ENCODE measurements at regions not wholly inside any gene's neighbourhood (a gene's known extent, or its start where the extent isn't known, plus 50 kb on each side); places are given as distances from the start of the nearest gene placed in this dataset.

DNA sequence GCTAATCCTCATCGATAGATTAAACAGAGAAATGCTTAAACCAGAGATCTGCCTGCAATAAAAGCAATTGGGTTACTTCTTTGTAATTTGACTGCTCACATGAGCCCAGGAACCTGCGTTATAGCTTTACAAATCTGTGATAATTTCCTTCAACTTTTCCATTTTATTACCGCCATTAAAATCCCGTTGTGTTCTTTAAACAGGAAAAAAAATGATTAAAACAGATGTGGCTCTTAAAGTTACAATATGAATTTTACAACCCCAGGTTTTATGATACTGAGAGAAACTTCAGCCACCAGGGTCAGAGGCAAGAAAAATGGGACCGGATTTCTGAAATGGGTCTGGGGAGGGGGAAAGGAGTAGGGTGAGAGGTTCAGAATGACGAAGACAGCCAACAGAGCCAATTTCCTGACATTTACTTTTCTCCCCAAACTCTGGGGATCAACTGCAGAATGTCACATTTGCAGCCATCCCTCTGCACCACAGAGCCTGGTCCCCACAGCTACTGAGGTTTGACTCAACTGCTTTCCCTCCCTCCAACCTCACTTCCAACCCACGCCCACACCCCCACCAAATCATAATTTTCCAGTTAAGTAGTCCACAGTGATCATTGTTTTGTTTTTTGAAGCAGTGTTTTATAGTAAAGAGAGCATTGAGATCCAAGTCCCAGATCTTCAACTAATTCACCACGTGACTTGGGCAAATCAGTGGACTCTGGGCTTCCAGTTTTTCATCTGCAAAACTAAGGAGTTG is 77.6 kb upstream of the EYA2 start:
- ATAC-seq, result no peak
- no peaks in the 10 kb centered on the region for H3K9me3 Mint-ChIP-seq
- peaks cover 15% of the 10 kb centered on the region for H3K4me1 Mint-ChIP-seq
- TF ChIP-seq, protein P1, sequence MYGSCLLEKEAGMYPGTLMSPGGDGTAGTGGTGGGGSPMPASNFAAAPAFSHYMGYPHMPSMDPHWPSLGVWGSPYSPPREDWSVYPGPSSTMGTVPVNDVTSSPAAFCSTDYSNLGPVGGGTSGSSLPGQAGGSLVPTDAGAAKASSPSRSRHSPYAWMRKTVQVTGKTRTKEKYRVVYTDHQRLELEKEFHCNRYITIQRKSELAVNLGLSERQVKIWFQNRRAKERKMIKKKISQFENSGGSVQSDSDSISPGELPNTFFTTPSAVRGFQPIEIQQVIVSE (CRISPR knock-in tag; IDR thresholded peaks at IDR 0.05; ENCODE audit: borderline replicate concordance), result no peak
- TF ChIP-seq TP53 (CRISPR knock-in tag; IDR thresholded peaks at IDR 0.05) (no peak), IRF2 (CRISPR knock-in tag; IDR thresholded peaks at IDR 0.05; ENCODE audit: borderline replicate concordance, low read depth) (no peak), ZNF232 (CRISPR knock-in tag; IDR thresholded peaks at IDR 0.05) (no peak), PRRX2 (CRISPR knock-in tag; IDR thresholded peaks at IDR 0.05) (no peak), JAZF1 (CRISPR knock-in tag; IDR thresholded peaks at IDR 0.05) (no peak), FOXJ3 (CRISPR knock-in tag; IDR thresholded peaks at IDR 0.05; ENCODE audit: borderline replicate concordance) (no peak), ELF4 (CRISPR knock-in tag; IDR thresholded peaks at IDR 0.05; ENCODE audit: low read depth) (no peak), ZNF138 (CRISPR knock-in tag; conservative IDR thresholded peaks at IDR 0.05) (no peak), ZNF219 (CRISPR knock-in tag; IDR thresholded peaks at IDR 0.05; ENCODE audit: borderline replicate concordance) (no peak), FOXK1 (CRISPR knock-in tag; IDR thresholded peaks at IDR 0.05) (no peak)
- TF ChIP-seq, protein P2, sequence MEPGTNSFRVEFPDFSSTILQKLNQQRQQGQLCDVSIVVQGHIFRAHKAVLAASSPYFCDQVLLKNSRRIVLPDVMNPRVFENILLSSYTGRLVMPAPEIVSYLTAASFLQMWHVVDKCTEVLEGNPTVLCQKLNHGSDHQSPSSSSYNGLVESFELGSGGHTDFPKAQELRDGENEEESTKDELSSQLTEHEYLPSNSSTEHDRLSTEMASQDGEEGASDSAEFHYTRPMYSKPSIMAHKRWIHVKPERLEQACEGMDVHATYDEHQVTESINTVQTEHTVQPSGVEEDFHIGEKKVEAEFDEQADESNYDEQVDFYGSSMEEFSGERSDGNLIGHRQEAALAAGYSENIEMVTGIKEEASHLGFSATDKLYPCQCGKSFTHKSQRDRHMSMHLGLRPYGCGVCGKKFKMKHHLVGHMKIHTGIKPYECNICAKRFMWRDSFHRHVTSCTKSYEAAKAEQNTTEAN (CRISPR knock-in tag; IDR thresholded peaks at IDR 0.05), result no peak
- TF ChIP-seq, protein P3, sequence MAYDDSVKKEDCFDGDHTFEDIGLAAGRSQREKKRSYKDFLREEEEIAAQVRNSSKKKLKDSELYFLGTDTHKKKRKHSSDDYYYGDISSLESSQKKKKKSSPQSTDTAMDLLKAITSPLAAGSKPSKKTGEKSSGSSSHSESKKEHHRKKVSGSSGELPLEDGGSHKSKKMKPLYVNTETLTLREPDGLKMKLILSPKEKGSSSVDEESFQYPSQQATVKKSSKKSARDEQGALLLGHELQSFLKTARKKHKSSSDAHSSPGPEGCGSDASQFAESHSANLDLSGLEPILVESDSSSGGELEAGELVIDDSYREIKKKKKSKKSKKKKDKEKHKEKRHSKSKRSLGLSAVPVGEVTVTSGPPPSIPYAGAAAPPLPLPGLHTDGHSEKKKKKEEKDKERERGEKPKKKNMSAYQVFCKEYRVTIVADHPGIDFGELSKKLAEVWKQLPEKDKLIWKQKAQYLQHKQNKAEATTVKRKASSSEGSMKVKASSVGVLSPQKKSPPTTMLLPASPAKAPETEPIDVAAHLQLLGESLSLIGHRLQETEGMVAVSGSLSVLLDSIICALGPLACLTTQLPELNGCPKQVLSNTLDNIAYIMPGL (CRISPR knock-in tag; IDR thresholded peaks at IDR 0.05), result no peak
- TF ChIP-seq, protein P4, sequence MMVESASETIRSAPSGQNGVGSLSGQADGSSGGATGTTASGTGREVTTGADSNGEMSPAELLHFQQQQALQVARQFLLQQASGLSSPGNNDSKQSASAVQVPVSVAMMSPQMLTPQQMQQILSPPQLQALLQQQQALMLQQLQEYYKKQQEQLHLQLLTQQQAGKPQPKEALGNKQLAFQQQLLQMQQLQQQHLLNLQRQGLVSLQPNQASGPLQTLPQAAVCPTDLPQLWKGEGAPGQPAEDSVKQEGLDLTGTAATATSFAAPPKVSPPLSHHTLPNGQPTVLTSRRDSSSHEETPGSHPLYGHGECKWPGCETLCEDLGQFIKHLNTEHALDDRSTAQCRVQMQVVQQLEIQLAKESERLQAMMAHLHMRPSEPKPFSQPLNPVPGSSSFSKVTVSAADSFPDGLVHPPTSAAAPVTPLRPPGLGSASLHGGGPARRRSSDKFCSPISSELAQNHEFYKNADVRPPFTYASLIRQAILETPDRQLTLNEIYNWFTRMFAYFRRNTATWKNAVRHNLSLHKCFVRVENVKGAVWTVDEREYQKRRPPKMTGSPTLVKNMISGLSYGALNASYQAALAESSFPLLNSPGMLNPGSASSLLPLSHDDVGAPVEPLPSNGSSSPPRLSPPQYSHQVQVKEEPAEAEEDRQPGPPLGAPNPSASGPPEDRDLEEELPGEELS (CRISPR knock-in tag; IDR thresholded peaks at IDR 0.05), result no peak
- TF ChIP-seq, protein P5, sequence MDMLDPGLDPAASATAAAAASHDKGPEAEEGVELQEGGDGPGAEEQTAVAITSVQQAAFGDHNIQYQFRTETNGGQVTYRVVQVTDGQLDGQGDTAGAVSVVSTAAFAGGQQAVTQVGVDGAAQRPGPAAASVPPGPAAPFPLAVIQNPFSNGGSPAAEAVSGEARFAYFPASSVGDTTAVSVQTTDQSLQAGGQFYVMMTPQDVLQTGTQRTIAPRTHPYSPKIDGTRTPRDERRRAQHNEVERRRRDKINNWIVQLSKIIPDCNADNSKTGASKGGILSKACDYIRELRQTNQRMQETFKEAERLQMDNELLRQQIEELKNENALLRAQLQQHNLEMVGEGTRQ (CRISPR knock-in tag; IDR thresholded peaks at IDR 0.05), result no peak
- TF ChIP-seq, protein P6, sequence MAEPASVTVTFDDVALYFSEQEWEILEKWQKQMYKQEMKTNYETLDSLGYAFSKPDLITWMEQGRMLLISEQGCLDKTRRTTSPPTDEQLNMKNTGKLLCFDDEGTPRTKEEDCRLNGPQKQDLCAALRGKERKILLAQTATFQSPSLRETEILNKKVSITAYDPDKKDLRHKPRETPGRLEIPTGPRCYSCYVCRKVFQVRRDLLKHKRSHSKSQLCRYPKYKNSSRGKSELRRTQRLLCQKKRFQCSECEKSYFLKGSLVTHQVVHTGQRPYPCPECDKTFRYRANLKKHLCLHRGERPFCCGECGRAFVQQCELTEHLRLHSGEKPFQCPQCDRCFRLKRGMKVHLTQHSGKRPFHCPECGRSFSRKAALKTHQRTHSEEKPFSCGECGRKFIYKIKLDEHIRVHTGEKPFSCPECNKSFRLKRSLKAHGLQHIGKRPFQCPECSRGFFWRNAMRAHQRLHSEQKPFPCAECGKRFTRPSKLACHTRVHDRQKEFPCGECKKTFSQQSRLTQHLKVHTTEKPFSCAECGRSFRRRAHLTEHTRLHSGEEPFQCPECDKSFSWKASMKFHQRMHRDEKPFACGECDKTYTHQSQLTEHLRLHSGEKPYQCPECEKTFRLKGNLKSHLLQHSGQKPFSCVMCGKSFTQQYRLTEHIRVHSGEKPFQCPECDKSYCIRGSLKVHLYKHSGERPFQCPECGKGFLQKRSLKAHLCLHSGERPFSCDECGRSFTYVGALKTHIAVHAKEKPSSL (CRISPR knock-in tag; conservative IDR thresholded peaks at IDR 0.05), result no peak
- TF ChIP-seq, protein P7, sequence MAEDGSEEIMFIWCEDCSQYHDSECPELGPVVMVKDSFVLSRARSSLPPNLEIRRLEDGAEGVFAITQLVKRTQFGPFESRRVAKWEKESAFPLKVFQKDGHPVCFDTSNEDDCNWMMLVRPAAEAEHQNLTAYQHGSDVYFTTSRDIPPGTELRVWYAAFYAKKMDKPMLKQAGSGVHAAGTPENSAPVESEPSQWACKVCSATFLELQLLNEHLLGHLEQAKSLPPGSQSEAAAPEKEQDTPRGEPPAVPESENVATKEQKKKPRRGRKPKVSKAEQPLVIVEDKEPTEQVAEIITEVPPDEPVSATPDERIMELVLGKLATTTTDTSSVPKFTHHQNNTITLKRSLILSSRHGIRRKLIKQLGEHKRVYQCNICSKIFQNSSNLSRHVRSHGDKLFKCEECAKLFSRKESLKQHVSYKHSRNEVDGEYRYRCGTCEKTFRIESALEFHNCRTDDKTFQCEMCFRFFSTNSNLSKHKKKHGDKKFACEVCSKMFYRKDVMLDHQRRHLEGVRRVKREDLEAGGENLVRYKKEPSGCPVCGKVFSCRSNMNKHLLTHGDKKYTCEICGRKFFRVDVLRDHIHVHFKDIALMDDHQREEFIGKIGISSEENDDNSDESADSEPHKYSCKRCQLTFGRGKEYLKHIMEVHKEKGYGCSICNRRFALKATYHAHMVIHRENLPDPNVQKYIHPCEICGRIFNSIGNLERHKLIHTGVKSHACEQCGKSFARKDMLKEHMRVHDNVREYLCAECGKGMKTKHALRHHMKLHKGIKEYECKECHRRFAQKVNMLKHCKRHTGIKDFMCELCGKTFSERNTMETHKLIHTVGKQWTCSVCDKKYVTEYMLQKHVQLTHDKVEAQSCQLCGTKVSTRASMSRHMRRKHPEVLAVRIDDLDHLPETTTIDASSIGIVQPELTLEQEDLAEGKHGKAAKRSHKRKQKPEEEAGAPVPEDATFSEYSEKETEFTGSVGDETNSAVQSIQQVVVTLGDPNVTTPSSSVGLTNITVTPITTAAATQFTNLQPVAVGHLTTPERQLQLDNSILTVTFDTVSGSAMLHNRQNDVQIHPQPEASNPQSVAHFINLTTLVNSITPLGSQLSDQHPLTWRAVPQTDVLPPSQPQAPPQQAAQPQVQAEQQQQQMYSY (CRISPR knock-in tag; IDR thresholded peaks at IDR 0.05), result no peak
- TF ChIP-seq, protein P8, sequence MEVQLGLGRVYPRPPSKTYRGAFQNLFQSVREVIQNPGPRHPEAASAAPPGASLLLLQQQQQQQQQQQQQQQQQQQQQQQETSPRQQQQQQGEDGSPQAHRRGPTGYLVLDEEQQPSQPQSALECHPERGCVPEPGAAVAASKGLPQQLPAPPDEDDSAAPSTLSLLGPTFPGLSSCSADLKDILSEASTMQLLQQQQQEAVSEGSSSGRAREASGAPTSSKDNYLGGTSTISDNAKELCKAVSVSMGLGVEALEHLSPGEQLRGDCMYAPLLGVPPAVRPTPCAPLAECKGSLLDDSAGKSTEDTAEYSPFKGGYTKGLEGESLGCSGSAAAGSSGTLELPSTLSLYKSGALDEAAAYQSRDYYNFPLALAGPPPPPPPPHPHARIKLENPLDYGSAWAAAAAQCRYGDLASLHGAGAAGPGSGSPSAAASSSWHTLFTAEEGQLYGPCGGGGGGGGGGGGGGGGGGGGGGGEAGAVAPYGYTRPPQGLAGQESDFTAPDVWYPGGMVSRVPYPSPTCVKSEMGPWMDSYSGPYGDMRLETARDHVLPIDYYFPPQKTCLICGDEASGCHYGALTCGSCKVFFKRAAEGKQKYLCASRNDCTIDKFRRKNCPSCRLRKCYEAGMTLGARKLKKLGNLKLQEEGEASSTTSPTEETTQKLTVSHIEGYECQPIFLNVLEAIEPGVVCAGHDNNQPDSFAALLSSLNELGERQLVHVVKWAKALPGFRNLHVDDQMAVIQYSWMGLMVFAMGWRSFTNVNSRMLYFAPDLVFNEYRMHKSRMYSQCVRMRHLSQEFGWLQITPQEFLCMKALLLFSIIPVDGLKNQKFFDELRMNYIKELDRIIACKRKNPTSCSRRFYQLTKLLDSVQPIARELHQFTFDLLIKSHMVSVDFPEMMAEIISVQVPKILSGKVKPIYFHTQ (CRISPR knock-in tag; IDR thresholded peaks at IDR 0.05), result no peak
- H3K4me3 Mint-ChIP-seq, result no peak overlapping the region
- no peak overlapping the region for H3K27ac Mint-ChIP-seq
- no peak for DNase-seq (ENCODE audit: low spot score)
- H3K36me3 Mint-ChIP-seq, result no peaks in the 10 kb centered on the region
- POLR2A ChIA-PET, result no interaction called here
- peaks cover under 1% of the 10 kb centered on the region for H3K27me3 Mint-ChIP-seq (ENCODE audit: low read depth)
- CTCF ChIA-PET, result no interaction called here
